ENCODE measurements at regions not wholly inside any gene's neighbourhood (a gene's known extent, or its start where the extent isn't known, plus 50 kb on each side); places are given as distances from the start of the nearest gene placed in this dataset.

DNA sequence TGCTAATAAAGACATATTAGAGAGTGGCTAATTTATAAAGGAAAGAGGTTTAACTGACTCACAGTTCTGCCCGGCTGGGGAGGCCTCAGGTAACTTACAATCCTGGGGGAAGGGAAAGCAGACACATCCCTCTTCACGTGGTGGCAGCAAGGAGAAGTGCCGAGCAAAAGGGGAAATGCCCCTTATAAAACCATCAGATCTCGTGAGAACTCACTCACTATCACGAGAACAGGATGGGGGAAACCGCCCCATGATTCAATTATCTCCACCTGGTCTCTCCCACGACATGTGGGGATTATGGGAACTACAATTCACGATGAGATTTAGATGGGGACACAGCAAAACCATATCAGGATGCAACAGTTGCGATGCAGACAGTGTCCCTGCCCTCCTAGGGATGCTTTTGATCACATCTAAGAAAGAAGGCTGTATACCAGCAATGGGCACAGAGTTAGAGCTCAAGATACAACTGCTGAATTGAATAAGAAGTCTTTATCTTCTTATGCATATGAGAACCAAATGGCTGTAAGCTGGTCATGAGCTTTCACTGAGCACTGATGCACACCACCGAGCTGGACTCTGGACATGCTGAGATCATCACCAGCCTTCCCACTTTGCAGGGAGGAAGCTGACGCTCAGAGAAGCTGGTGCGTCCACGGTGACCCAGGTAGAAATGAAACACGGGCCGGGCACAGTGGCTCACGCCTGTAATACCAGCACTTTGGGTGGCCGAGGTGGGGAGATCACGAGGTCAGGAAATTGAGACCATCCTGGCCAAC, 255.2 kb downstream of the MN1 start:
- DNase-seq, result no peak
- H3K9me3 ChIP-seq, result no peaks in the 10 kb centered on the region

DNA sequence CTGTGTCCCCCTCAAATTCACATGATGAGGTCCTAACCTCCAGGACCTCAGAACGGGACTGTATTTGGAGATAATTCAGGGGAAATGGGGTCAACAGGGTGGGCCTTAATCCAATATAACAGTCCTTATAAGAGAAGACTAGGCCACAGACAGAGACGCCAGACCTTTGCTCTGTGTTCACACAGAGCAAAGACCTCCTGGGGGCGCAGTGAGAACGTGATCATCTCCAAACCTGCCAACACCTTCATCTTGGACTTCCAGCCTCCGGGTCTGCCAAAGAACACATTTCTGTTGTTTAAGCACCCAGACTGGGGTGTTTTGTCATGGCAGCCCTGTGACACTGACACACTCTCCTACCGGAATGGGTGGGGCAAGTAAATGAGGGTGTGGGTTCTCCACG, 250.2 kb downstream of the MN1 start:
- Histone ChIP-seq H3K4me1 (peaks cover 0 to 10% (median 3%) of the 10 kb centered on the region in 4 donors), H3K4me3 (no peak overlapping the region), H3K9me3 (no peaks in the 10 kb centered on the region), H3K36me3 (no peaks in the 10 kb centered on the region), H3K27me3 (no peaks in the 10 kb centered on the region), H3K27ac (no peak overlapping the region)
- no peak for DNase-seq
- TF ChIP-seq POLR2A (IDR thresholded peaks at IDR 0.05), result no peak
- TF ChIP-seq POLR2AphosphoS5 (IDR thresholded peaks at IDR 0.05), result no peak
- TF ChIP-seq, protein P1, sequence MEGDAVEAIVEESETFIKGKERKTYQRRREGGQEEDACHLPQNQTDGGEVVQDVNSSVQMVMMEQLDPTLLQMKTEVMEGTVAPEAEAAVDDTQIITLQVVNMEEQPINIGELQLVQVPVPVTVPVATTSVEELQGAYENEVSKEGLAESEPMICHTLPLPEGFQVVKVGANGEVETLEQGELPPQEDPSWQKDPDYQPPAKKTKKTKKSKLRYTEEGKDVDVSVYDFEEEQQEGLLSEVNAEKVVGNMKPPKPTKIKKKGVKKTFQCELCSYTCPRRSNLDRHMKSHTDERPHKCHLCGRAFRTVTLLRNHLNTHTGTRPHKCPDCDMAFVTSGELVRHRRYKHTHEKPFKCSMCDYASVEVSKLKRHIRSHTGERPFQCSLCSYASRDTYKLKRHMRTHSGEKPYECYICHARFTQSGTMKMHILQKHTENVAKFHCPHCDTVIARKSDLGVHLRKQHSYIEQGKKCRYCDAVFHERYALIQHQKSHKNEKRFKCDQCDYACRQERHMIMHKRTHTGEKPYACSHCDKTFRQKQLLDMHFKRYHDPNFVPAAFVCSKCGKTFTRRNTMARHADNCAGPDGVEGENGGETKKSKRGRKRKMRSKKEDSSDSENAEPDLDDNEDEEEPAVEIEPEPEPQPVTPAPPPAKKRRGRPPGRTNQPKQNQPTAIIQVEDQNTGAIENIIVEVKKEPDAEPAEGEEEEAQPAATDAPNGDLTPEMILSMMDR (IDR thresholded peaks at IDR 0.05), result no peak
- TF ChIP-seq EP300 (IDR thresholded peaks at IDR 0.05), result no peak
- WGBS, 5 donors, result 81 to 86% (median 83%) methylated on average over 7 of the region's 7 CpGs
- intact Hi-C loops (cut with DNase I; ENCODE audit: low total_unique reads), result no loop called here

More for the DNA sequence above, 255.2 kb downstream of the MN1 start:
- intact Hi-C loops (cut with DNase I; ENCODE audit: low total_unique reads), result no loop called here
- H3K4me3 ChIP-seq, result no peak overlapping the region
- no peaks in the 10 kb centered on the region for H3K4me1 ChIP-seq
- WGBS, 5 donors, result 76 to 84% (median 78%) methylated on average over 18 of the region's 18 CpGs
- H3K27me3 ChIP-seq, result peaks cover 0 to 4% (median 0%) of the 10 kb centered on the region in 3 donors
- H3K36me3 ChIP-seq, result no peaks in the 10 kb centered on the region
- no peak overlapping the region for H3K27ac ChIP-seq
- TF ChIP-seq EP300 (IDR thresholded peaks at IDR 0.05) (no peak), POLR2AphosphoS5 (IDR thresholded peaks at IDR 0.05) (no peak), POLR2A (IDR thresholded peaks at IDR 0.05) (no peak)
- TF ChIP-seq, protein P1 (IDR thresholded peaks at IDR 0.05), result no peak

DNA sequence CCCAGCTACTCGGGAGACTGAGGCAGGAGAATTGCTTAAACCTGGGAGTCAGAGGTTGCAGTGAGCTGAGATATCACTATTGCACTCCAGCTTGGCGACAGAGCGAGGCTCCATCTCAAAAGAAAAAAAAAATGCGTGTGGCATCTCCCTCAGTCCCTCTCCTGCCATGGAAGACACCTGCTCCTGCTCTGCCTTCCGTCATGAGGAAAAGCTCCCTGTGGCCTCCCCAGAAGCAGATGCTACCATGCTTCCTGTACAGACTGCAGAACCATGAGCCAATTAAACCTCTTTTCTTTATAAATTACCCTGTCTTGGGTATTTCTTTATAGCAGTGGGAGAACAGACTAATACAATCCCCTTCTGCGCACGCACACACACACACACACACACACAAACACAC, 249.4 kb downstream of the MN1 start:
- no peak for TF ChIP-seq EP300 (IDR thresholded peaks at IDR 0.05)
- no peak for TF ChIP-seq POLR2A (IDR thresholded peaks at IDR 0.05)
- no peak for TF ChIP-seq POLR2AphosphoS5 (IDR thresholded peaks at IDR 0.05)
- TF ChIP-seq, protein P1 (IDR thresholded peaks at IDR 0.05), result no peak
- WGBS, 5 donors, result 80 to 94% (median 90%) methylated on average over 7 of the region's 7 CpGs
- Histone ChIP-seq H3K27me3 (no peaks in the 10 kb centered on the region), H3K36me3 (no peaks in the 10 kb centered on the region), H3K27ac (no peak overlapping the region), H3K4me3 (no peak overlapping the region), H3K4me1 (peaks cover 0 to 10% (median 3%) of the 10 kb centered on the region in 4 donors), H3K9me3 (no peaks in the 10 kb centered on the region)
- DNase-seq, result no peak
- intact Hi-C loops (cut with DNase I; ENCODE audit: low total_unique reads), result no loop called here

DNA sequence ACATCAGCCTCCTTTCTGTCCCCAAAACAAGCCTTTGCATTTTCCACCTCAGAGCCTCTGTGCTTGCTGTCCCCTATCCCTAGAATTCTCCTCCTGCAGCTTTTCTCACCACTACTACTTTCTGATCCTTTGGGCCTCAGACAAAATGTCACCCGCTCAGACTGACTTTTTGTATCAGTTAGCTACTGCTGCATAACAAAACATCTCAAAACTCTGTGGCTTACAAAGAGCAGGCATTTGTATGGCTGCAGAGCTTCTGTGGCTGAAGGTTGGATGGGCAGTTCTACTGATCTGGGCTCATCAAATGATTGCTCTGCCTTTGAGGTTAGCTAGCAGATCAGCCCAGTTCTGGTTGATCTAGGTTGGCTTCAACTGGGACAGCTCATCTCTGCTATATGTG, 248.7 kb downstream of the MN1 start:
- H3K36me3 ChIP-seq, result no peaks in the 10 kb centered on the region
- 91 to 100% (median 100%) methylated on average over 1 of the region's 1 CpG for WGBS, 5 donors
- H3K4me1 ChIP-seq, result peaks cover 0 to 10% (median 3%) of the 10 kb centered on the region in 4 donors
- no peak overlapping the region for H3K27ac ChIP-seq
- no peak for TF ChIP-seq POLR2AphosphoS5 (IDR thresholded peaks at IDR 0.05)
- no peaks in the 10 kb centered on the region for H3K27me3 ChIP-seq
- DNase-seq, result no peak
- H3K9me3 ChIP-seq, result no peaks in the 10 kb centered on the region
- intact Hi-C loops (cut with DNase I; ENCODE audit: low total_unique reads), result no loop called here
- no peak overlapping the region for H3K4me3 ChIP-seq

All from stomach (tissue), 8 donors.